Stimulated activated CD4-positive, alpha-beta T cell treated with anti-CD3 and anti-CD28 coated beads, Interleukin-1b, Interleukin-23, amount 100 ng/mL, for 24 hours (primary cell): ENCODE measurements at regions not wholly inside any gene's neighbourhood (a gene's known extent, or its start where the extent isn't known, plus 50 kb on each side); places are given as distances from the start of the nearest gene placed in this dataset.

Experiments used
- DNase-seq, 4 experiments: peaks; one replicate each; pipeline ENCODE4 v3.0.0-alpha.2; 2020; ENCODE audit warnings: low read depth in 4 of 4, low spot score in 1 of 4

DNA sequence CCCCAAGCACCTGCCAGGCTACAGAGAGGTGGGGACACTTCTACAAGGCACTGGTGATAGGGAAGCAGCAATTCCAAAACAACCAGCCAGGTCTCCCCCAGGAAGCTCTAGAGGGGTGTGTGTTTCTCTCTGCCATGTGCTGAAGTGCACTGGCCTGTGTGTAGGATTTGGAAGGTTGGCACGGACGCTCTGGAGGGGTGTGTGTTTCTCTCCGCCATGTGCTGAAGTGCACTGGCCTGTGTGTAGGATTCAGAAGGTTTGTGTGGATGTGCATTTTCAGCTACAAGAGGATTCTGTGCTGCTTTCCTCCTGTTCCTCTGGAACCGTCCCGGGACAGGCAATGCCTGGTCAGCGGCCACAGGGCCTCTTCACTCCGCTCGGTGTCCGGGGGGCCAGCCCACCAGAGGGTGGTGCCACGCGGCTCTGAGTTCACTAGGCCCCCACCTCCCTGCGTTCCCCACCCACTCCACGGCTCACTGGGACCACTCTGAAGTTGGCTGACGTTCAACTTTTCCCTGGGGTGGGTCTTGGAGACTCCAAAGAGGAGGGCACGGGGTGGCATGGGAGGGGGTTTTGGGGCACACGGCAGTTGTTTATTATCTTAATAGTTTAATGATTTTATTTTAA, 552.8 kb downstream of the BRD1 start:
- DNase-seq = no peak

DNA sequence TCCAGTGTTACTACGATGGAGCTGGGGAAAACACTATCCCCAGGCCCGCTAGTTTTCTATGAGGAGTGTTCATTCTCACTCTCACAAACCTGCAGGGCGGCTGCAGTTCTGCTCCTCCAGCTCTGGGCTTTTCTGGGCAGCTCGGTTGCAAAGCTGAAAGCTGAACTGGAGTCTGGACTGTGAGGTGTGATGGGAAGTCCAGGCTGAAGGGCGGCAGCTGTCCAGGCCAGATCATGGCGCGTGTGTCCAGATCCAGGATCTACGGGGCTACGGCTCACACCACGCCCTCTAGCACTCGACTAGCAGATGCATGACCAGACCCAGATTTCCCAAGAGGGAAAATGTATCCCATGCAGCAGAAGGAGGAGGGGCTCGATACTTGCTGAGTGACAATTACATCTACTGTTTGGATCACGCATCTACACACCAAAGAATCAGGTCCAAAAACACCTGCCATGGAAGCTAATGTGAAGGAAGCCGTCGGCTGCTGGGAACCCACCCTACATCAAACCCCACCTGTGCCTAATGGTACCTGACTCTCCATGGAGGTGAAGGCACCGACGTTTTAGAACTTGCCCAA, 555.0 kb downstream of the BRD1 start:
- DNase-seq = no peak

DNA sequence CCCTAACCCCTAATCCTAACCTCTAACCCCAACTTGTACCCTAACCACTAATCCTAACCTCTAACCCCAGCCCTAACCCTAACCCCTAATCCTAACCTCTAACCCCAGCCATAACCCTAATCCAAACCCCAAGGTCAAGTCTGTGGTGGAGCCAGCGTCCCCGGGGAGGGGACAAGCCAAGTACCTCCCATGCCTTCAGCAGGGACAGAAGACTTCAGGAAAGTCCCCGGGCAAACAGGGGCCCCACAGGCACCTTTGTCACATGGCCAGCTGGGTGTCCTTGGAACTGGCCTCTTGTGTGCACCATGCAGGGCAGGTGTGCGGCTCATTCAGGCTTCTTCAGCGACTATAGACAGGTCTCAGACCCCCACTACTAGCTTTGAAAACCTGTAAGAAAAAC, 555.8 kb downstream of the BRD1 start:
- no peak for DNase-seq

DNA sequence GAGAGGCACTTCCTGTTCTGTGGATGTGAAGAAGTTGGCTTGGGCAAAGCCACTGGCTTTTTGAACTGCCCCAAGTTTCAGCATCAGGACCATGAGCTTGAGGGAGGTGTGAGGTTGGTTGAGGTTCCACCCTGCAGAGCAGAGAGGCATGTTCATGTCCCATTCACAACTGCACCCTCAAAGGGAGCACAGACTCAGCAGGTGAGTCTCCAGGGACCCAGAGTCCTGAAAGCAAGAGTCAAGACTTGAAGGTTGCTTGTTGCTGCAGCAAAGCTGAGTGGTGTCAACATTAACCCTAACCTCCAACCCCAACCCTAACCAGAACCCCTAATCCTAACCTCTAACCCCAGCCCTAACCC, 556.3 kb downstream of the BRD1 start:
- no peak for DNase-seq

DNA sequence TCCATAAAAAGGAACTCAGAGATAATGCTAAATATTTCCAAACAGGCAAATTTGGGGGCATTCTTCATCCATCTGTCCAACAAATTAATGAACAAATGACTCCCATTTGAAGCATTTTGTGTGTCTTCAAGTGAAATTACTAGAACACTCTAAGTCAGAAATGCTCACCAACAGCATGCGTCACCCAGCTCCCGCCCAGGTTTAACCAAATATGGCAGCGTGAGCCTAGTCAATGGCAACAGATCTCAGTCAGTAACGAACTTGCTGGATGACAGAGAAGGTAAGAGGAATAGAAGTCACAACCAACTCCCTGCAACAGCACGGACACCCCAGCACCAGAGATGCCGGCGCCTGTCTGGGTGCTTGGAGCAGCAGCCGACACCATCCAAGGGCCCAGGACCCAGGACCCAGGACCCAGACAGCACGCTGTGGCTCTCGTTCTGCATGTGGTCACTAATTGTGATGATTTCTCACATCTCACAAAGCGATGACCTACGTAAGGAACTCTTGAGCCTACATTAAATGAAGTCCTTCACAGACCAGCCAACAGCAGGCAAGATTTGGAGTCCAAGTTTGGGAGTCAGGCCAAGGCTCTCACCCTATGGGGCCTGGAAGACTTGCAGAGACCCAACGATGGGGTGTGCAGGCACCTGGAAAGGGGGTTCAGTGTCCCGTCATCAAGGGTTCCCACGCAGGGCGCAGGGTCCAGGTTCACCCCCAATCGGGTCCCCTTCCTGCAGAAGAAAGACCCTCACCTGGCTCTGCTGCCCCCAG, 556.9 kb downstream of the BRD1 start:
- DNase-seq = no peak

DNA sequence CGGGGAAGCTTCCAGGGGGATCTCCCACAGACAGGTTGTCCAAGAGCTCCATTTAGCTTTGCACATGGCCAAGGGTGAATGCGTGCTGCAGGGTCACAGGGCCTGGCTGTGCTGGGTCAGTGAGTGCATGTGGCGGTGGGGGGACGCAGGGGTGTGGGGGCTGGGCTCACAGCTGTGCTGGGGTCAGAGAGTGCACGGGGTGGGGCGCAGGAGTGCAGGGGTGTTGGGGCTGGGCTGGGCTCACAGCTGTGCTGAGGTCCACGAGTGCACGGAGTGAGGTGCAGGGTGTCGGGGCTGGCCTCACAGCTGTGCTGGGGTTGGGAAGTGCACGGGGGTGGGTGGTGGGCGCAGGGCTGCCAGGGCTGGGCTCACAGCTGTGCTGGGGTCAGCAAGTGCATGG, 557.7 kb downstream of the BRD1 start:
- no peak for DNase-seq

DNA sequence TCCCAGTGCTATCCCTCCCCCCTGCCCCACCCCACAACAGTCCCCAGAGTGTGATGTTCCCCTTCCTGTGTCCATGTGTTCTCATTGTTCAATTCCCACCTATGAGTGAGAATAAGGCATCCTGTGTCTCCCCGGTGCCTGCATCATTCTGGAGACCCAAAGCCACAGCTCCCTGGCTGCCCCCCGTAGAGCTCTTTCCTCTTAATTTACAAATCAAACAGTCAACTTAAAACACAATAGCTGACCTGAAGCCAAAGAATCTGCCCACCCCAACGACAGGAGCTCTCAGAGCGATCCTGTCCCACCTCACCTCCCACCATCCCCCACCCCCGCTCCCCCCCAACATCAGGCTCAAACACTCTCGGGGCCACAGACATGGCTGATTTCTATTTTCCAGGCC, 558.3 kb downstream of the BRD1 start:
- no peak for DNase-seq

DNA sequence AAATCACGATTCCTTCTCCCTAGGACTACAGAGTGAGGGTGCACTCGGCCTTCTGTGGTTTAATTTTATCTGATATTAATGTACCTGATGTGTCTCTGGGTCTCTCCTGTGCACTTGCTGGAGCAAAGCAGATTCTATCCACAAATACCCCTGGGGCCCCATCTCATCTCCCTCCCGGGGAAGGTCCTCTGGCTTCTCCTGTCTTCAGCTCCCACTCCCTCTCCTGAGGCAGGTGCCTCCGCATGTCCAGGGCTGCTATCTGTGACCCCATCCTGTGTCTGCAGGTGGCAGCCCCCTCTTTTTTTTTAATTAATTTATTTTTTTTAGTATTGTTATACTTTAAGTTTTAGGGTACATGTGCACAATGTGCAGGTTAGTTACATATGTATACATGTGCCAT, 558.7 kb downstream of the BRD1 start:
- no peak for DNase-seq

DNA sequence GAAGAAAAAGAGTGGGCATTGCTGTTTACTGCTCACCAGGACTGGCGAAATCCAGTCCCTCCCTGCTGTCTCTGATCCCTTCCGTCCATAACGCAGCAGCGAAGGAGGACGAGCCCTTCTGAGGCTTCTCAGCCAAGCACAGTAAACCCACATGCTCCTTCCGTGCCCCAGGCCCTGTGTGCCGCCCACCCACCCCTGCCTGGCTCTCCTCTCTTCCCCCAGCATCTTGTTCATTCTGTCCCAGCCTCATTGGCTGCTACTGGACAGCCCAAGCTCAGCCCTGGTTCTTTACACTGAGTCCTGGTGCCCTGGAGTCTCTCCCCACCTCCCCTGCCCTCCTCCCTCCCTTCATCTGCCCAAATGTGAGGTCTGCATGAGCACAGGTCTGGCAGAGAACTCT, 559.7 kb downstream of the BRD1 start:
- DNase-seq = no peak

DNA sequence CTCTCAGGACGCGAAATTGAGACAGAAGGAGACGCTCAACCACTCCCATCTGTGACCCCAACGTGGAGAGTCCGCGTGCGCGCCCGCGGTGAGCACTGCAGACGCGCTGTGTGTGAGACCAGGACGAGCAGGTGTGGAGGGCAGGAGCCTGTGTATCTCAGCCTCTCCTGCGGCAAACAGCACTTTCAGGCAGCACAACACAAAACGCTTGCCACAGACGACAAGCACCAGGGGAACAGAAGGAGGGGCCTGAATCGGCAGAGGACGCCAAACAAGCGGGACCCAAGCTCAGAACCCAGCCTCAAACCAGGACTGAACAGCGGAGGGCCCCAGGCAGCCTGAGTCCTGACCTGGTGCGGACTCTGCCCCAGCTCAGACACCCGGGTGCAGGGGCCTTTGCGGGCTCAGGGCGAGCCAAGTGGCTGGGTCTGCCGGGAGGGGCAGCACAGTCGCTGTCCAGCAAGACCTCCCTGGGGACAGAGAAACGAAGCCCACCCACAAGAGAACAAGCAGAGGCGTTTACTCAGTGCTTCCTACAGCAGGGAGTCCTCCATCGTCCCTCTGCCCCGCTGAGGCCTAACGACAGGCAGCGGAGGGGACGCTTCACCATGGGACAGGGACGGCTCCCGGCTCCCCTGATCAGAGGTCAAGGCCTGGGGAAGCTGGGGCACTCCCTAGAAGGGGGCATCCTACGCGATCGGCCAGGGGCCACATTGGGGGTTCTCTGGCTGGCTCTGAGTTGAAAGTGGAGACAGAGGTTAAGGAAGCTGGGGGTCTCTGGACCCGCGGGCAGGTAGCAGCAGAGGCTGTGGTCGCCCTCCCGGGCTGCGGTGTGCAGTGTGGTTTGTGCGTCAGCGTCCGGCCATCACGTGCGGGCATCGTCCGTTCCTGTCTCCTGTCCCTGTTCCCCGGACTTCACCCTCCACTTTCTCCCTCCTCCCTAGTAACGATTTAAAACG, 560.8 kb downstream of the BRD1 start:
- DNase-seq = no peak

DNA sequence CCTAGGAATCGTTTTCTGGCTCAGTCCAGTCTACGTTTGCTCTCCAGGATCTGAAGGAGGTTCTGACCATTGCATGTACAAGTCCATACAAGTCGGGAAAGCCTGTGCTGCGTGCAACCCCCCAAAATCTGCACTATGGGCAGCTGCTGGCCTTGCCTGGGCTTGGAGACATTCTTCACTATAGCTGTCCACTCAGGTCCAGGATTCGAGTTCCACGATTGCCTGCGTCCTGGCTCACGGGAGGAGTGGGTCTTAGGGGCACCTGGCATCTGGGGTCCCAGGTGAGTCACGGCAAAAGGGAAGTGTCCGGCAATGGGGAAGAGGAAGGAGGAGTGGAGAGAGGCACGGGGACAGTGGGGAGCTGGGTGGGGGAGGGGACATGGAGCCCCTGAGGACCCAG, 563.0 kb downstream of the BRD1 start:
- DNase-seq = no peak

DNA sequence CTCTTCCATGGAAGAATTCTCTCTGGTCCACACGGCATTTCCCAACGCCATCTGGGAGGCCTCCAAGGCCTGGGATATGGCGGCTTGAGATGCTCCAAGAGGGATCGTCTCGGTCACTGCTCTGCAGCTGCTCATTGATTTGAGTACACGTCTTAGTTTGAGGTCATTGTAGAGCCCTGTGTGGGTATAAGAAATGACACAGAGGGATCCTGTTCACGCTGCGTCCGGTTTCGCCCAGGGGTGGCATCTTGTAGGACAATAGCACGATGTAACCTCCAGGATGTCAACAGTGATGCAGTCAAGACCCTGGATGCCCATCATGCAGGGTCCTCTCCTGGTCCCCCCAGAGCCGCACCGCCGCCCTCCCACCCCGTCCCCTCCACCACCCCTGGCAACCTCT, 564.6 kb downstream of the BRD1 start:
- no peak for DNase-seq

DNA sequence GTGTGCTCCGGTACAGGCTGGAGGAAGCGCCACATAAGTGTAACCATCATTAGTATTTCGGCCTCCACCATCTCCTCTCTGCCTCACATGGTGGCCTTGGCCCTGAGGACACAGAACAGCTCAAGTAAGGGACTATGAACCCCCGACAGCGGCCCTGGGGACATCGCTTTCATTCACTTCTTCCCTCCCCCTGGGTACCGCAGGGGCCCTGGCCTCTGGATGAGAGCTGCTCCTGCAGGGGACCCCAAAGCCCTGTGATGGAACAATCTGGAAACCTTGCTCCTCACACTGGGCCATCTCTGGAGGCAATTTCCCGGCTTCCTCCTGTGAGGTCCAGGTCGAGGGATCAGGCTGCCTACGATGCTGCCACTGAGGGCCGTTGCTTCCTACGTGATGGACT, 565.5 kb downstream of the BRD1 start:
- DNase-seq = no peak

DNA sequence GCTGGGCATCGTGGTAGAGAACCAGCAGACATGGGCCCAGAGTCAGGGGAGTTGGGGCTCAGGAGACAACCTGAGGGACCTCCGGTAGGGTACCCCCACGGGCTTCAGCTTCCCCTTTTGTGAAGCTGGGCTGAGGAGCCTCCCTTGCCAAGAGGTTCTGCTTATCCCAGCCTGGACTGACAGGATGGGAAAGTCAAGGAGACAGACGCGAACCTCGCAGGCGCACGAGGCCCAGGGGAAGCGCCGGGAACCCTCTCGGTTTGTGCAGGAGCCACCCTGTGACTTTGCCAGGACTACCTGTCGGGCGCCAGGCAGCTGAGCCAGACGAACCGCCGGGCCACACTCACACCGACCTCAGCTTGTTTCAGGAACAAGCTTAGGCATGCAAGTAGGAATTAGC, 566.1 kb downstream of the BRD1 start:
- DNase-seq = no peak

DNA sequence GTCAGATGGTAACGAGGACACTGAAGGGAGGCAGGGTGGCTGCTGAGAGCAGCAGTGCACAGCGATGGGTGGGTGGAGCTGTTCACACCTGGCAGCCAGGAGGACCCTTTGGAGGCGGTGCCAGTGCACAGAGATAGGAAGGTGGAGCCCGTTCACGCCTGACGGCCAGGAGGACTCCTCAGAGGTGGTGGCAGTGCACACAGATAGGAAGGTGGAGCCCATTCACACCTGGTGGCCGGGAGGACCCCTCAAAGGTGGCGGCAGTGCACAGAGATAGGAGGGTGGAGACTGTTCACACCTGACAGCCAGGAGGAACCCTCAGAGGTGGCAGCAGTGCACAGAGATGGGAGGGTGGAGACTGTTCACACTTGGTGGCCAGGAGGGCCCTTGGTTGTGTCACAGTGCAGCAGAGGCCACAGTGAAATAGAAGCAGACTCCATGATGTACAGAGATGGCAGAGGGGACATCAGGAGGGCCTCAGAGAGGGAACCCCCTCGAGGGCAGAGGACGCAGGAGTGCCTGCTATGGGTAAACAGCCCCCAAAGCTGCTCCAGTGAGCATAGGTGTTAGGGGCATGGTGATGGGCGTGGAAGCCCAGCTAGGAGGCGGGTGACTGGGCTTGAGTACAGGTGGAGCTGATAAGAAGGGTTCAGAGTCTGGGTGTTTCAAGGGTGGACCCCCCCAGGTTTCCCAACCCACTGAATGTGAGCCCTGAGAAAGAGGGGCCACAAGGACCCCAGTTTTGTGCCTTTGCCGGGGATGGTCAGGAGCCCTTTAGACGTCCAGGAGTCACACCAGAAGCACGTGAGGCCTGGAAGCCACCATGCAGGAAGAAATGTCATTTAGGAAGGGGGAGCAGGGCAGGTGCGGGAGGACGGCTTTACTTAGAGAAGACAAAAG, 566.7 kb downstream of the BRD1 start:
- DNase-seq = no peak

DNA sequence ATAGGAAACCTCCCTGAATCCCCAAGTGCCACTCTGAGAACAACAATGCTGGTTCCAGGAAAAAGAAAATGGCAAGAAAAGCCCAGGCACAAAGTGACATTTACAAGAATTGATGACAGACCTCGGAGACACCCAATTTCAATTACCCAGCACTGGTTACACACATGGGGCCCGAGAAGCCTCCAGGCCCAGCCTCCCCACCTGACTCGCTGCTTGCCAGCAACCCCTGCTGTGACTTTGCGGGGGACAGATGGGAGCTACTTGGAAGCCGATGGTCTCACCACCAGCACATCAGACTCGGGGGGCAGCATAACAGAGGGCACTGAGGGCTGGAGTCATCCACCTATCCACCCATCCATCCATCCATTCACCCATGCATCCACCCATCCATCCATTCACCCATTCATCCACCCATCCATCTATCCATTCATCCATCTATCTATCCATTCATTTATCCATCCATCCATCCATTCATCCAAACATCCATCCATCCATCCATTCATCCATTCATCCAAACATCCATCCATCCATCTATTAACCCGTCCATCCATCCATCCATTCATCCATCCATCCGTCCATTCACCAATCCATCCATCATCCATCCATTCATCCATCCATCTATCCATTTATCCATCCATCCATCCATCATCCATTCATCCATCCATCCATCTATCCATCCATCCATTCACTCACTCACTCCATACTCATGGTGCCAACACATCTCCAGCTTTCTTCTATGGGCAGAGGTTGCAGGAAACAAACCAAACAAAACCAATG, 567.6 kb downstream of the BRD1 start:
- no peak for DNase-seq

DNA sequence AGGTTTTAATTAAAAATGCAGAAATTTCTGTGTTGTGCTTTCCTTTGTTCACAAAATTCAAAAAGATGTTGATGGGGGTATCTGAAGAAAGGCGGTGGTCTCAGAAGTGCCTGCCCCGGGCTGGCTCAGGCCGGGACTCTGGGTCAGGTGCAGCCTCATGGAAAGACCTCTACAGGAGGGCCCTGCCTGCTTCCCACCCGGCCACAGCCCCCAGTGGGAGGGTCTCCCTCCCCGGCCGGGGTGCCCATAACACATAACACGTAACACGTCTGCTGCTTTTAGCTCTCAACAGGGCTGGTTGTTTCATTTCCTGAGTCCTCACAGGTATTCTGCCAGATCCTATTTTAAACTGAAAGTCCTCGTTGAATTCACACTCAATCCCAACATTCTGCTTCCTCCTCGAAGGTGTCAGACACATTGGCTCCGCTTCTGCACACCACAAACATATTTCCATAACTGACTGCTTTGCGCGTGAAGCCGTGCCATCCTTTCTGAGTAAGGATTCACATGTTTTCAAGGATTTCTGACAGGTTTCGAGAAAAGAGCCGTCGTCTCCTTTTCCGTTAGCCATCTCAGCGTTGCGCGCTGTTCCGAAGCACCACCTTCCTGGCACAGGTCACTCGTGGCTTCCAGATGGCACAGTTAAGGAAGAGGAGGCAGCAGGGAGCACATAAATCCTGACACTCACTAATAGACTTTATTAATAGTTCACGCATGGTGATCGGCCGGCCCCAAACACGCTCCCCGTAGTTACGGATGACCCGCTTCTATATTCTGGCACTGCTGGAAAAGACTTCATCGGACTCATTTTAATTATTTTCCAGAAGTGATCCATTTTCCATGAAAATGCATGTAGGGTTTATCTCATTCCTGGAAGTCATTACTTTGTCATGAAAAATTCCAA, 569.3 kb downstream of the BRD1 start:
- DNase-seq = no peak

DNA sequence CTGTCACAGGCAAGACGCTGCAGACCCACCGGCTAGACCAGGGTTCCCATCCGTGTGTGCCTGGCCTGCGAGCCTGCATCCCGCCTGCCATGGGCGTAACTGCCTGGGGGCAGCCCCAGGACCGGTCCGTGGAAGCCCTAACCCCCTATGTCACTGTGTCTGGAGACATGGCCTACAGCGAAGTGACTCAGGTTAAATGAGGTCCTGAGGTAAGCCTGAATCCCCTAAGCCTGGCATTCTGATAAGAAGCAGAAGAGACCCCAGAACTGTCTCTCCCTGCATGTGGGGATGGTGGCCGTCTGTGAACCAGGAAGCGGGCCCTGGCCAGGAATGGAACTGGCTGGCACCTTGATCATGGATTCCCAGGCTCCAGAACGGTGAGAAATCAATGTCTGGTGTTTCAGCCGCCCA, 570.1 kb downstream of the BRD1 start:
- no peak for DNase-seq
